H1 (cell line): ENCODE measurements at regions not wholly inside any gene's neighbourhood (a gene's known extent, or its start where the extent isn't known, plus 50 kb on each side); places are given as distances from the start of the nearest gene placed in this dataset.

Experiments
- CTBP2 ChIP-seq: IDR thresholded peaks from 2 replicates; pipeline ENCODE4 v1.7.0; 2011; ENCODE audit warnings: borderline replicate concordance, mild to moderate bottlenecking, moderate library complexity, mixed read lengths, low read length; ENCODE audit not compliant: insufficient read depth, insufficient read length
- NRF1 ChIP-seq: IDR thresholded peaks from 2 replicates; pipeline ENCODE4 v1.6.1; 2011; ENCODE audit warnings: mild to moderate bottlenecking, low read depth, low read length, improper control_type of control experiment
- POU5F1 ChIP-seq: IDR thresholded peaks from 2 replicates; pipeline ENCODE4 v1.6.1; 2011; ENCODE audit warnings: low read depth, mild to moderate bottlenecking, low read length, moderate library complexity

DNA sequence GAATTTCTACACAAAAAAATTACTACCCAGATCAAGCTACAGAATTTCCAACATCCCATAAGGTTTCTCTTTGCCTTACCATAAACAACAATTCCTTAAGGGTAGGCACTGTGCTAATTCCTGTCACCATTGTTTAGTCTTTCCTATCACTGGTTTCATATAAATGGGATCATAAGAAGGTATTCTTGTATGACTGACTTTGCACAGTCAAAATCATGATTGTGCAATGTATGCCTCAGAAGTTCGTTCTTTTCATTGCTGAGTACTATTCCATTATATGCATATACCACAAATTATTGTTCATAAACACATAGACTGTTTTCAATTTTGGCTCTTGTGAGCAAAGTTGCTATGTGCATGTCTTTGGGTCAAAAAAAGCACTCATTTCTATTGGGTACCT lies 611.6 kb upstream of the CADM1 start (continued):
- TF ChIP-seq CTBP2, result no peak
- TF ChIP-seq NRF1, result no peak
- TF ChIP-seq POU5F1, result no peak
